ENCODE measurements at regions not wholly inside any gene's neighbourhood (a gene's known extent, or its start where the extent isn't known, plus 50 kb on each side); places are given as distances from the start of the nearest gene placed in this dataset.

DNA sequence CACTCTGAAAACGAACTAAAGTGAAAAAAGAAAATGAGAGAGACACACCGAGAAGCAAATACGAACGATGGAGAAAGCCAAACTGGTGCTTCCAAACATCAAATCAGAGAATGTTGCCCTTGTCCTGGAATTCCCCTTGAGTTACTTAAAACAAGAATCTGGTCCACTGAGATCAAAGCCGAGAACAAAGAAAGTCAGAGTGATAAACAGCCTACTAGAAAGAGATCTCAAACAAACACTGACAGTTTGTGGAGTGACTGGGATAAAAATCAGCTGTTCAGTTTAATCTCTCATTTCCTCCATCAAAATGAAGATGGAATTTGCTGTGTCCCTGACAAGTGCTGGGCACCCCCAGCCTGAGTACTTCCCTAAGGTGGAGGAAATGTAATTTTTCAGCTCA lies 582.6 kb downstream of the NR2F1-AS1 start:
- Histone ChIP-seq H4K20me1 (ENCODE audit: control insufficient read depth, extremely low read depth, insufficient read depth, low read length) (no peaks in the 10 kb centered on the region), H3K27ac (ENCODE audit: insufficient read depth, low read length) (no peak overlapping the region), H3K79me2 (ENCODE audit: control insufficient read depth, insufficient read depth, low read length) (no peaks in the 10 kb centered on the region), H3K36me3 (ENCODE audit: control insufficient read depth, insufficient read depth, low read length) (no peaks in the 10 kb centered on the region), H3K4me1 (ENCODE audit: control insufficient read depth, extremely low read depth, insufficient read depth, low read length) (no peaks in the 10 kb centered on the region), H3K9me3 (ENCODE audit: control insufficient read depth, insufficient read depth, low read depth, low read length) (no peaks in the 10 kb centered on the region), H3K4me2 (ENCODE audit: extremely low read depth, insufficient read depth, low read length) (peak overlapping the region; percentile 83), H2AFZ (ENCODE audit: low read length) (peak overlapping the region; percentile 91), H3K27me3 (ENCODE audit: control insufficient read depth, insufficient read depth, low read length) (no peaks in the 10 kb centered on the region), H3K4me3 (replicated peaks in 1 of 4; ENCODE audit: control extremely low read depth in 1 of 4, insufficient read depth in 1 of 4, low read depth in 3 of 4, low read length in 4 of 4) (peak overlapping the region; percentile 24 to 48 (median 39)), H3K9ac (ENCODE audit: insufficient read depth, low read length) (no peak overlapping the region)
- no peak for TF ChIP-seq EZH2 (IDR thresholded peaks at IDR 0.05; ENCODE audit: low read length, missing control alignments)
- TF ChIP-seq, protein P1, sequence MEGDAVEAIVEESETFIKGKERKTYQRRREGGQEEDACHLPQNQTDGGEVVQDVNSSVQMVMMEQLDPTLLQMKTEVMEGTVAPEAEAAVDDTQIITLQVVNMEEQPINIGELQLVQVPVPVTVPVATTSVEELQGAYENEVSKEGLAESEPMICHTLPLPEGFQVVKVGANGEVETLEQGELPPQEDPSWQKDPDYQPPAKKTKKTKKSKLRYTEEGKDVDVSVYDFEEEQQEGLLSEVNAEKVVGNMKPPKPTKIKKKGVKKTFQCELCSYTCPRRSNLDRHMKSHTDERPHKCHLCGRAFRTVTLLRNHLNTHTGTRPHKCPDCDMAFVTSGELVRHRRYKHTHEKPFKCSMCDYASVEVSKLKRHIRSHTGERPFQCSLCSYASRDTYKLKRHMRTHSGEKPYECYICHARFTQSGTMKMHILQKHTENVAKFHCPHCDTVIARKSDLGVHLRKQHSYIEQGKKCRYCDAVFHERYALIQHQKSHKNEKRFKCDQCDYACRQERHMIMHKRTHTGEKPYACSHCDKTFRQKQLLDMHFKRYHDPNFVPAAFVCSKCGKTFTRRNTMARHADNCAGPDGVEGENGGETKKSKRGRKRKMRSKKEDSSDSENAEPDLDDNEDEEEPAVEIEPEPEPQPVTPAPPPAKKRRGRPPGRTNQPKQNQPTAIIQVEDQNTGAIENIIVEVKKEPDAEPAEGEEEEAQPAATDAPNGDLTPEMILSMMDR (conservative IDR thresholded peaks at IDR 0.05 in 1 of 2, IDR thresholded peaks at IDR 0.05 in 1 of 2; ENCODE audit: low read depth in 1 of 2, low read length in 2 of 2) = no peak
- peak in 1 of 2 donors; percentile 63 for DNase-seq (ENCODE audit: low read depth in 2 of 2)

- TF ChIP-seq, protein P1 (conservative IDR thresholded peaks at IDR 0.05 in 1 of 2, IDR thresholded peaks at IDR 0.05 in 1 of 2; ENCODE audit: low read depth in 1 of 2, low read length in 2 of 2) = no peak
- TF ChIP-seq EZH2 (IDR thresholded peaks at IDR 0.05; ENCODE audit: low read length, missing control alignments) = no peak
- H3K9me3 ChIP-seq (ENCODE audit: control insufficient read depth, insufficient read depth, low read depth, low read length) = no peaks in the 10 kb centered on the region
These were observed 586.6 kb downstream of the NR2F1-AS1 start for GRCh38 chr5:92994392-92994791.

DNA sequence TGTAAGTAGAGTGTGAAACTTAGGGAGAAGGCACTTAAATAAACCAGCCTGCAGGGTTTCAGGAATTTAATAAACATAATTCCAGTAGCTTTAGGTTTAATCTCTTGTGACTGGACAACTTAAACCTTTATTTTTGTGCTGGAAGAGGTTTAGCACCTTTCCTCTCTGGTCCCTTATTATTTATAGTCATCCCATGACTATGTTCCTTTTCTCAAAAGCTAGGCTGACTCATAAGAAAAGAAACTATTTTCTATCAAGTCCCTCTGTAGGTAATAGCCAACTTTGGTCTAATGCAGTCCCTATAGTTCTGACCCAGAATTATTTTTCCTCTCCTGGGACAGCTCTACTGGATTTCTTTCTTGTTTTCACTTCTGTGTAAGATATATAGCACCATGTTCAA lies 588.9 kb downstream of the NR2F1-AS1 start:
- Histone ChIP-seq H3K4me1 (ENCODE audit: control insufficient read depth, extremely low read depth, insufficient read depth, low read length) (no peaks in the 10 kb centered on the region), H2AFZ (ENCODE audit: low read length) (no peak overlapping the region), H3K27ac (ENCODE audit: insufficient read depth, low read length) (no peak overlapping the region), H3K9me3 (ENCODE audit: control insufficient read depth, insufficient read depth, low read depth, low read length) (no peaks in the 10 kb centered on the region), H3K4me2 (ENCODE audit: extremely low read depth, insufficient read depth, low read length) (no peak overlapping the region), H3K79me2 (ENCODE audit: control insufficient read depth, insufficient read depth, low read length) (no peaks in the 10 kb centered on the region), H3K36me3 (ENCODE audit: control insufficient read depth, insufficient read depth, low read length) (no peaks in the 10 kb centered on the region), H4K20me1 (ENCODE audit: control insufficient read depth, extremely low read depth, insufficient read depth, low read length) (no peaks in the 10 kb centered on the region), H3K27me3 (ENCODE audit: control insufficient read depth, insufficient read depth, low read length) (no peaks in the 10 kb centered on the region), H3K9ac (ENCODE audit: insufficient read depth, low read length) (no peak overlapping the region), H3K4me3 (replicated peaks in 1 of 4; ENCODE audit: control extremely low read depth in 1 of 4, insufficient read depth in 1 of 4, low read depth in 3 of 4, low read length in 4 of 4) (no peak overlapping the region)
- peak; percentile 6 to 45 for DNase-seq (ENCODE audit: low read depth in 2 of 2)
- no peak for TF ChIP-seq EZH2 (IDR thresholded peaks at IDR 0.05; ENCODE audit: low read length, missing control alignments)
- TF ChIP-seq, protein P1 (conservative IDR thresholded peaks at IDR 0.05 in 1 of 2, IDR thresholded peaks at IDR 0.05 in 1 of 2; ENCODE audit: low read depth in 1 of 2, low read length in 2 of 2) = no peak

More at GRCh38 chr5:92994392-92994791, 586.6 kb downstream of the NR2F1-AS1 start:
- Histone ChIP-seq H4K20me1 (ENCODE audit: control insufficient read depth, extremely low read depth, insufficient read depth, low read length) (no peaks in the 10 kb centered on the region), H2AFZ (ENCODE audit: low read length) (no peak overlapping the region), H3K4me2 (ENCODE audit: extremely low read depth, insufficient read depth, low read length) (no peak overlapping the region), H3K27me3 (ENCODE audit: control insufficient read depth, insufficient read depth, low read length) (no peaks in the 10 kb centered on the region), H3K27ac (ENCODE audit: insufficient read depth, low read length) (no peak overlapping the region), H3K79me2 (ENCODE audit: control insufficient read depth, insufficient read depth, low read length) (no peaks in the 10 kb centered on the region), H3K4me3 (replicated peaks in 1 of 4; ENCODE audit: control extremely low read depth in 1 of 4, insufficient read depth in 1 of 4, low read depth in 3 of 4, low read length in 4 of 4) (no peak overlapping the region), H3K9ac (ENCODE audit: insufficient read depth, low read length) (no peak overlapping the region), H3K4me1 (ENCODE audit: control insufficient read depth, extremely low read depth, insufficient read depth, low read length) (no peaks in the 10 kb centered on the region), H3K36me3 (ENCODE audit: control insufficient read depth, insufficient read depth, low read length) (no peaks in the 10 kb centered on the region)
- DNase-seq (ENCODE audit: low read depth in 2 of 2) = no peak

All from fibroblast of lung (primary cell).